ENCODE measurements at regions not wholly inside any gene's neighbourhood (a gene's known extent, or its start where the extent isn't known, plus 50 kb on each side); places are given as distances from the start of the nearest gene placed in this dataset.

- no peaks in the 10 kb centered on the region for H3K27me3 Mint-ChIP-seq (ENCODE audit: insufficient read depth, unreplicated experiment)
- Histone ChIP-seq H3K4me1 (no peaks in the 10 kb centered on the region), H3K4me3 (ENCODE audit: low read depth, low read length) (no peak overlapping the region), H3K36me3 (ENCODE audit: control insufficient read depth, insufficient read depth, low read length) (no peaks in the 10 kb centered on the region), H3K27me3 (replicated peaks; ENCODE audit: control insufficient read depth, insufficient read depth, low read length) (no peaks in the 10 kb centered on the region), H3K9me3 (no peaks in the 10 kb centered on the region)
- ChIA-PET POLR2A (no interaction called here), CTCF (interaction anchor here (0.5 kb wide), 1 partner anchor 141 kb away, joined by 7 read pairs; no protein-coding TSS in a partner anchor)
- no peak for DNase-seq
- no peak overlapping the region for H3K27ac Mint-ChIP-seq (ENCODE audit: unreplicated experiment)
- H3K36me3 Mint-ChIP-seq (ENCODE audit: insufficient read depth, unreplicated experiment), result no peaks in the 10 kb centered on the region
- no peaks in the 10 kb centered on the region for H3K9me3 Mint-ChIP-seq (ENCODE audit: unreplicated experiment)
- no peak for TF ChIP-seq CTCF (IDR thresholded peaks at IDR 0.05; ENCODE audit: insufficient read depth in 1 of 2, low read depth in 1 of 2, low read length in 1 of 2, severe bottlenecking in 1 of 2, unreplicated experiment in 1 of 2)
- no peak overlapping the region for H3K4me3 Mint-ChIP-seq (ENCODE audit: unreplicated experiment)
- no TSS peak for BruUV-seq (replicated peaks)
- H3K4me1 Mint-ChIP-seq (ENCODE audit: low read depth, unreplicated experiment), result peaks cover 12% of the 10 kb centered on the region
- intact Hi-C loops (cut with micrococcal nuclease; ENCODE audit: unreplicated experiment), result no loop called here
Observed at GRCh38 chr1:200491103-200491502, 81.3 kb upstream of the ZNF281 start.

- no peak for TF ChIP-seq CTCF (IDR thresholded peaks at IDR 0.05; ENCODE audit: insufficient read depth in 1 of 2, low read depth in 1 of 2, low read length in 1 of 2, severe bottlenecking in 1 of 2, unreplicated experiment in 1 of 2)
- peaks cover 12% of the 10 kb centered on the region for H3K4me1 Mint-ChIP-seq (ENCODE audit: low read depth, unreplicated experiment)
- Histone ChIP-seq H3K36me3 (ENCODE audit: control insufficient read depth, insufficient read depth, low read length) (no peaks in the 10 kb centered on the region), H3K9me3 (no peaks in the 10 kb centered on the region), H3K27me3 (replicated peaks; ENCODE audit: control insufficient read depth, insufficient read depth, low read length) (no peaks in the 10 kb centered on the region), H3K4me1 (no peaks in the 10 kb centered on the region), H3K4me3 (ENCODE audit: low read depth, low read length) (no peak overlapping the region)
- ChIA-PET POLR2A (no interaction called here), CTCF (no interaction called here)
- H3K9me3 Mint-ChIP-seq (ENCODE audit: unreplicated experiment), result no peaks in the 10 kb centered on the region
- intact Hi-C loops (cut with micrococcal nuclease; ENCODE audit: unreplicated experiment), result no loop called here
- no peak for DNase-seq
- no peaks in the 10 kb centered on the region for H3K36me3 Mint-ChIP-seq (ENCODE audit: insufficient read depth, unreplicated experiment)
- BruUV-seq (replicated peaks), result no TSS peak
- no peak overlapping the region for H3K27ac Mint-ChIP-seq (ENCODE audit: unreplicated experiment)
- no peak overlapping the region for H3K4me3 Mint-ChIP-seq (ENCODE audit: unreplicated experiment)
- no peaks in the 10 kb centered on the region for H3K27me3 Mint-ChIP-seq (ENCODE audit: insufficient read depth, unreplicated experiment)
Observed at GRCh38 chr1:200490183-200490582, 80.3 kb upstream of the ZNF281 start.

- H3K4me3 Mint-ChIP-seq (ENCODE audit: unreplicated experiment), result no peak overlapping the region
- no peaks in the 10 kb centered on the region for H3K27me3 Mint-ChIP-seq (ENCODE audit: insufficient read depth, unreplicated experiment)
- Histone ChIP-seq H3K4me1 (no peaks in the 10 kb centered on the region), H3K9me3 (no peaks in the 10 kb centered on the region), H3K36me3 (ENCODE audit: control insufficient read depth, insufficient read depth, low read length) (no peaks in the 10 kb centered on the region), H3K4me3 (ENCODE audit: low read depth, low read length) (no peak overlapping the region), H3K27me3 (replicated peaks; ENCODE audit: control insufficient read depth, insufficient read depth, low read length) (no peaks in the 10 kb centered on the region)
- H3K27ac Mint-ChIP-seq (ENCODE audit: unreplicated experiment), result peak overlapping the region; percentile 67
- peaks cover 18% of the 10 kb centered on the region for H3K4me1 Mint-ChIP-seq (ENCODE audit: low read depth, unreplicated experiment)
- CTCF ChIA-PET, result interaction anchor here (0.6 to 1.2 kb wide), 6 partner anchors 11 to 256 kb away, joined by 3 to 6 read pairs (median 4); no protein-coding TSS in a partner anchor
- peak; percentile 72 to 82 for DNase-seq
- intact Hi-C loops (cut with micrococcal nuclease; ENCODE audit: unreplicated experiment), result loop anchor here (1.0 to 10.0 kb wide), 7 partner anchors 22 to 804 kb away; partner anchors contain the start of gene ZNF281
- POLR2A ChIA-PET, result no interaction called here
- H3K36me3 Mint-ChIP-seq (ENCODE audit: insufficient read depth, unreplicated experiment), result no peaks in the 10 kb centered on the region
- BruUV-seq (replicated peaks), result no TSS peak
- no peaks in the 10 kb centered on the region for H3K9me3 Mint-ChIP-seq (ENCODE audit: unreplicated experiment)
- peak; percentile 76 to 83 for TF ChIP-seq CTCF (IDR thresholded peaks at IDR 0.05; ENCODE audit: insufficient read depth in 1 of 2, low read depth in 1 of 2, low read length in 1 of 2, severe bottlenecking in 1 of 2, unreplicated experiment in 1 of 2)
Observed at GRCh38 chr1:200488375-200489165, 78.7 kb upstream of the ZNF281 start.

Measured in Caco-2 (cell line).